ENCODE measurements at regions not wholly inside any gene's neighbourhood (a gene's known extent, or its start where the extent isn't known, plus 50 kb on each side); places are given as distances from the start of the nearest gene placed in this dataset.

DNA sequence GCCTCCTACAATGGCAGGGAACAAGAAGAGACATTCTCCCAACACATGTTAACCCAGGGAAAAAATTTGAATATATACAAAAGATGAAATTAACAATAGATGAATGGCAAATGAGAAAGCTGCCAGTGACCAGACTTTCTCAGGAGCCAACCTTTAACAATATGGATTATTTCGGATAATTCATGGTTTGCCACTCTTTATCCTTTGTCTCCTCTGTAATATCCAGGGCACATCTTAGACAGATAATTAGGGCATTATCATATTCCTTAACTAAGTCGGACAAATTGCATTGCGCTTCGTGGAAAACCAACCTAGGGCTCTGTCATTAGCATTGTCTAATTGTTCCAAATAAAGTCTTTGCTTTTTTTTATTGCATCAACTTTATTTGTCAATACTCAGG lies 97.3 kb downstream of the CDCA7 start:
- no peak for DNase-seq (ENCODE audit: low read depth)
- TF ChIP-seq, protein P1, sequence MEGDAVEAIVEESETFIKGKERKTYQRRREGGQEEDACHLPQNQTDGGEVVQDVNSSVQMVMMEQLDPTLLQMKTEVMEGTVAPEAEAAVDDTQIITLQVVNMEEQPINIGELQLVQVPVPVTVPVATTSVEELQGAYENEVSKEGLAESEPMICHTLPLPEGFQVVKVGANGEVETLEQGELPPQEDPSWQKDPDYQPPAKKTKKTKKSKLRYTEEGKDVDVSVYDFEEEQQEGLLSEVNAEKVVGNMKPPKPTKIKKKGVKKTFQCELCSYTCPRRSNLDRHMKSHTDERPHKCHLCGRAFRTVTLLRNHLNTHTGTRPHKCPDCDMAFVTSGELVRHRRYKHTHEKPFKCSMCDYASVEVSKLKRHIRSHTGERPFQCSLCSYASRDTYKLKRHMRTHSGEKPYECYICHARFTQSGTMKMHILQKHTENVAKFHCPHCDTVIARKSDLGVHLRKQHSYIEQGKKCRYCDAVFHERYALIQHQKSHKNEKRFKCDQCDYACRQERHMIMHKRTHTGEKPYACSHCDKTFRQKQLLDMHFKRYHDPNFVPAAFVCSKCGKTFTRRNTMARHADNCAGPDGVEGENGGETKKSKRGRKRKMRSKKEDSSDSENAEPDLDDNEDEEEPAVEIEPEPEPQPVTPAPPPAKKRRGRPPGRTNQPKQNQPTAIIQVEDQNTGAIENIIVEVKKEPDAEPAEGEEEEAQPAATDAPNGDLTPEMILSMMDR (conservative IDR thresholded peaks at IDR 0.05; ENCODE audit: low read length): no peak
- no peak overlapping the region for H3K4me3 ChIP-seq (ENCODE audit: low read length)

DNA sequence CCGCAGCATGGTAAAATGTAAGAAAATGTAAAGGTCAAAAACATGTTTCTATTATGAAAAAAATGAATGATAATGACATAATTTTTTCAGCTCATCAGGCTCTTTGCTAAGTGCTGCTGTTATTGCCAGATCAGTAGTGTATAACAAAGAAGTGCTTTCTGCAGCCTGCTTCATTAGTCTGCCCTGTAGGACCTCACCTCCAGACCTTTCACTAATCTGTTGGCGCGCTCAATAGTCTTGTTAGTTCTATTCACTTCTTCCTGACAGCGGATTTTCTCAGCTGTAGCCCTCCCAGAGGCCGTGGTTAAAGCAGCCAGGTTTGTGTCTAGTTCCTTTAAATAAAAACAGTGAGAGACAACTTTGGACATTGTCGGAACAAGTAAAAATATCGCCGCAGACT lies 97.7 kb downstream of the CDCA7 start:
- H3K4me3 ChIP-seq (ENCODE audit: low read length): no peak overlapping the region
- TF ChIP-seq, protein P1 (conservative IDR thresholded peaks at IDR 0.05; ENCODE audit: low read length): no peak
- no peak for DNase-seq (ENCODE audit: low read depth)

DNA sequence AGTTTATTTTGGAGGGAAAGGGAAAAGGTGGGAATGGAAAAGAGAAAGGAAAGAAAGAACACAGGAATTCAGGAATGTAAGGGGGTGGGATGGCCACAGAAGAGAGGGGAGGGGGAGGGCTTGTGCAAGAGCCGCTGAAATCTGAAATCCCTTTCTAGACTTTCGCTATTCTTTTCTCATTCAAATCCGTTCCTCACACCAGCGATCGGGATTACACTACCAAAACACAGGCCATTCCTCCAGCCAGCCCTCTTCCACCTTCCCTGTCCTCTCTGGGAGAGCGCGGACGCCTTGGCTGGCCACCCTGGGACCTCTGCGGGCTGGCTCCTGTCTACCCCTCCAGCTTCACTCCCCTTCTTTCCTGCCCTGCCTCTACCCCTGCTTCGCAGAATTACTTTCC lies 102.3 kb downstream of the CDCA7 start:
- TF ChIP-seq, protein P1 (conservative IDR thresholded peaks at IDR 0.05; ENCODE audit: low read length): no peak
- DNase-seq (ENCODE audit: low read depth): no peak
- no peak overlapping the region for H3K4me3 ChIP-seq (ENCODE audit: low read length)

DNA sequence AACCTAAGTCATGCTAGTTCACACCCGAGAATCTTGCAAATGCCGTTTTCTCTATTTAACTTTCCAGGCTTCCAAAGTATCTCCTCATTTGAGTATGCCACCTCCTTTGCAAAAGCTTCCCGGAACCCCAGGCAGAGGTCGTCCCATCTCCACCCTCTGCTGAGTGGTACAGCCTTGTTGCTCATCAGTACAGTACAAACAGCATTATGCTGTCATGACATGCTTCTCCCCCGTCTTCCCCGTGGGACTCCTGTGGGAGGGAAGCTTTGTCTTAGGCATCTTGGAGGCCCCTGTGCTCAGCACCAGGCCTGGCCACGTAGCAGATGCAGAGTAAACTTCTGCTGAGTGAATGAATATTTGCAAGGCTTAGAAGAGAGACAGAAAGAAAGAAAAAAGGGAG lies 102.7 kb downstream of the CDCA7 start:
- TF ChIP-seq, protein P1 (conservative IDR thresholded peaks at IDR 0.05; ENCODE audit: low read length): no peak
- DNase-seq (ENCODE audit: low read depth): no peak
- no peak overlapping the region for H3K4me3 ChIP-seq (ENCODE audit: low read length)

DNA sequence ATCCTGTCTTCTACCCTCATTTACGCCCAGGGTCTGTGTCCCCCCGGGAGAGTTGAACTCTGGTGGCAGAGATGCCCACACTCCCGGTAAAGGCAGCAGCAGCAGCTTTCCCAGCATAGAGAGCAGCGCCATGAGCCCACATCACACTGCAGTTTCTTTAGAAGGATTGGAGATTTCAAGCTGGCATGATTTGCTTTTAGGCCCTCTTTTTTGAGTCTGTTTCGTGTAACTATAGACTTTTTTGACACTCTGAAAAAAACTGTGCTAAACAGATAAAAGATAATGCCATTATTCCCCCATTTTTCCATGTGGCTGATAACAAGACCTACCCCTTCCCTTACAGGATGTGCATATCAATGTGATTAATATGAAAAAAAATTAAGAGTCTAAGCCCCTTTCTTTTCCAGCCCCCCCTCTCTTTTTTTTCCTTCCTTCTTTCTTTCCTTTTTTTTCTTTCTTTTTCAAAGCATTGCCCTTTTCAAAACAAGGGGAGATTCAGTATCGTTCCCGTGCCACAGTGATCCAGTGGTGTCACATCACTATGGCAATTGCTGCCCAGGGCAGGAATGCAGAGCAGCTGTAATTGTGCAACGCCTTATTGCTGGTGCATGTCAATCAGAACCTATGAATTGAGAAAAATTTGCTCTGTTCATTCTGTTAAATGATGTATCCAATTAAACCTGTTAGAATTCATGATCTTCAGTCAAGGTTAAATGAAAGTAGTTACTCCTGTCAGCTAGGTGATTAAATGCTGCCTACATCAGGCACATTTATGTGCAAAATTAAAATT lies 104.5 kb downstream of the CDCA7 start:
- TF ChIP-seq, protein P1 (conservative IDR thresholded peaks at IDR 0.05; ENCODE audit: low read length): no peak
- no peak overlapping the region for H3K4me3 ChIP-seq (ENCODE audit: low read length)
- DNase-seq (ENCODE audit: low read depth): no peak

DNA sequence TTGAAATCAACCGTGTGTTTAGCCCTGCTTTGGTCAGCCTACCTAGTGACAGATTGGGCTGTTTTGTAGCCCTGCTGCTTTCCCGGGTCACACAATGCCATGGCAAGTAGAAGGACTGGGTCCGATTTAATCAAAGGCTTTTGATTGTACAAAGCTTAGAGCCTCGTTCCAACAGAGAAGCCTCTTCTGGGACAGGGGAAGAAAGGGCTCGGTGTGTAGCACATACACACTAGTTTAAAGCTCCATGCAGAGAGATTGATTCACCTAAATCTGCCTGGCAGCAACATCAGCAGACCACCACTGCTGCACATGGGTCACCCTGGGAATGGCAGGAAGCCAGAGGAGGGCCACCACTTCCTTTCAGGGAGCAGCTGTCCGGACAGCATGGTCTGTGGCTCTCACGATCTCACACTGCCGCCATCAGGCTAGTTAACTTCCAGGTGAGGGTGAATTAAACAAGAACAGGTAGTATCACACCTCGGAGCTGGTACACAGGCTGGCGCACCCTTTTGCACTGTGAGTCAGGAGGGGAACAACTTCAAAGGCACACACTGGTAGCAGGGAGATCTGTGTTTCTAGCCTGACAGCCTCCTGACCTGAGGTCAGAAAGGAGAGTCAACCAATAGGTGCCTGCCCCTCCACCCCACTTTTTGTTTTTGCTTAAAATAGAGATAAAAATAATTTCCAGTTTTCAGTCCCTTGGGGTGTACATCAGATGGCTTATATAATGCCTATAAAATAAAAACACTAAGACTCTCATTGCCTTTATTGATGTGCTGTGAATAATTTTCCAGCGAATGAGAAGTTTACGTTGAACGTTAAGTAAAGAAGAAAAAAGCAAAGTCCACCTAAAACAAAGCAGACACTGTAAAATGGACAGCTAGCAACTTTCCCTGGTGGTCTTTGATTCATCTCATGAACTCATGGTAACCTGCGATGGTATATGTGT lies 108.5 kb downstream of the CDCA7 start:
- H3K4me3 ChIP-seq (ENCODE audit: low read length): no peak overlapping the region
- TF ChIP-seq, protein P1 (conservative IDR thresholded peaks at IDR 0.05; ENCODE audit: low read length): no peak
- DNase-seq (ENCODE audit: low read depth): no peak
